HFF-Myc (cell line): ENCODE measurements at regions not wholly inside any gene's neighbourhood (a gene's known extent, or its start where the extent isn't known, plus 50 kb on each side); places are given as distances from the start of the nearest gene placed in this dataset.

Experiments
- DNase-seq: peaks from one replicate; pipeline ENCODE4 v3.0.0-alpha.2; 2011; ENCODE audit warnings: low read depth; ENCODE audit errors: extremely low read depth
- H3K4me3 ChIP-seq: replicated peaks from 2 replicates; pipeline ENCODE4 v1.5.1; 2011; ENCODE audit warnings: low read depth, mild to moderate bottlenecking, control low read depth, low read length
- TF ChIP-seq, protein P1 (sequence below): IDR thresholded peaks from 2 replicates; pipeline ENCODE4 v1.5.1; 2012; ENCODE audit warnings: mild to moderate bottlenecking, low read depth, low read length, control low read depth; ENCODE audit errors: missing control alignments

DNA sequence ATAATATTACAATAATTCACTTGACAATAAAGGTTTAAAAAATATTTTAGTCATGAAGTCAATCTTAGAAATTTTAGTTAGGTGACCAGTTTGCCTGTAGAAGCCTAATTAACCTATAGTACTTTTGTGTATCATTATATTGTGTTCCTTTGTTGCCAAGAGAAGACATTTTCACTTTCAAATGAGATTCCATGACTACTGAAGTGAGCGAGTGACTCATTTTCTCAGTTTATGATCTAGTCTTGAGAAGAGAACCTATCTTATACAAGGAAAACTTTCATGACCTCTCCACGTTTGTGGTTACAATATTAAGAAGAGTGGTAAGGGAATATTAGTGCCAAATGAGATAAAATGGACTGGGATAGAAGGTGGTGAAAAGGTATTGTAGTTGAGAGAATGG, 423.9 kb upstream of the CHORDC1 start:
- TF ChIP-seq, protein P1, sequence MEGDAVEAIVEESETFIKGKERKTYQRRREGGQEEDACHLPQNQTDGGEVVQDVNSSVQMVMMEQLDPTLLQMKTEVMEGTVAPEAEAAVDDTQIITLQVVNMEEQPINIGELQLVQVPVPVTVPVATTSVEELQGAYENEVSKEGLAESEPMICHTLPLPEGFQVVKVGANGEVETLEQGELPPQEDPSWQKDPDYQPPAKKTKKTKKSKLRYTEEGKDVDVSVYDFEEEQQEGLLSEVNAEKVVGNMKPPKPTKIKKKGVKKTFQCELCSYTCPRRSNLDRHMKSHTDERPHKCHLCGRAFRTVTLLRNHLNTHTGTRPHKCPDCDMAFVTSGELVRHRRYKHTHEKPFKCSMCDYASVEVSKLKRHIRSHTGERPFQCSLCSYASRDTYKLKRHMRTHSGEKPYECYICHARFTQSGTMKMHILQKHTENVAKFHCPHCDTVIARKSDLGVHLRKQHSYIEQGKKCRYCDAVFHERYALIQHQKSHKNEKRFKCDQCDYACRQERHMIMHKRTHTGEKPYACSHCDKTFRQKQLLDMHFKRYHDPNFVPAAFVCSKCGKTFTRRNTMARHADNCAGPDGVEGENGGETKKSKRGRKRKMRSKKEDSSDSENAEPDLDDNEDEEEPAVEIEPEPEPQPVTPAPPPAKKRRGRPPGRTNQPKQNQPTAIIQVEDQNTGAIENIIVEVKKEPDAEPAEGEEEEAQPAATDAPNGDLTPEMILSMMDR, result no peak
- DNase-seq, result no peak

GRCh38 chr11:90646266-90646665, 423.4 kb upstream of the CHORDC1 start:
- H3K4me3 ChIP-seq, result no peak overlapping the region
- TF ChIP-seq, protein P1, result no peak
- no peak for DNase-seq

More for the DNA sequence above, 423.9 kb upstream of the CHORDC1 start:
- no peak overlapping the region for H3K4me3 ChIP-seq

GRCh38 chr11:90639461-90639993, 416.7 kb upstream of the CHORDC1 start:
- H3K4me3 ChIP-seq, result no peak overlapping the region
- DNase-seq, result no peak
- TF ChIP-seq, protein P1, result no peak

DNA sequence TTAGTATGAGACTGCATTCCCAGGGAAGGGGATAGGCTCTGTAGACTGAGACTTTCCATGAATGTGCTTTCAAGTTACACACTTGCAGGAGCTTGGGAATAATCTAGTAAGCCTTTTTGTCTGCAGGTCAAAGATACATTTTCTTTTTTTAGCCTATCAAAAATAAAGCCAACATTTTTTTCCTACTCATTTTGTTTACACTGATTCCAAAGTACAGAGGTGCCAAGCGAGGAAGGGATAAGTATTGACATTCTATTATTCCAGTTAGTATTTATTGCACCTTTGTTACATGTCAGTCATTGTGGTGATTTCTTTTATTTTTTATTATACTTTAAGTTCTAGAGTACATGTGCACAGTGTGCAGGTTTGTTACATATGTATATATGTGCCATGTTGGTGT, 413.0 kb upstream of the CHORDC1 start:
- TF ChIP-seq, protein P1, result no peak
- no peak overlapping the region for H3K4me3 ChIP-seq
- no peak for DNase-seq

GRCh38 chr11:90635151-90635550, 412.3 kb upstream of the CHORDC1 start:
- H3K4me3 ChIP-seq, result no peak overlapping the region
- TF ChIP-seq, protein P1, result no peak
- DNase-seq, result no peak

DNA sequence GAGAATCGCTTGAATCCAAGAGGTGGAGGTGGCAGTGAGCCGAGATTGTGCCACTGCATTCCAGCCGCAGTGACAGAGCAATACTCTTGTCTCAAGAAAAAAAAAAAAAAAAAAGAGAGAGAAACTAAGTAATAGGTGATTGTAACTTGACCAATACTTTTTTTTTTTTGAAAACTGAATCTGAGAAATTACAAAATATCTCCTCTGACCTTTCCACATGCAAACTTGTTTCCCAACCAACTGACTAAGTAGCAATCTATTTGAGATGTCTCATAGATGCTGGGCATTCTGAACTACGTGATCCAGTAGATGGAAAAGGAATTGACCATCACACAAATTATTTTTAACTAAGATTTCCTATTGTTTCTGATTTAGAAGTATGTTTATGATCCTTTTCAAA, 407.3 kb upstream of the CHORDC1 start:
- DNase-seq, result no peak
- TF ChIP-seq, protein P1, result no peak
- H3K4me3 ChIP-seq, result no peak overlapping the region

GRCh38 chr11:90629229-90629806, 406.5 kb upstream of the CHORDC1 start:
- no peak overlapping the region for H3K4me3 ChIP-seq
- DNase-seq, result no peak
- TF ChIP-seq, protein P1, result no peak
